Activated CD4-positive, alpha-beta T cell treated with anti-CD3 and anti-CD28 coated beads, Interleukin-2, amount 50 U/mL, for 16 hours (primary cell): ENCODE measurements at regions not wholly inside any gene's neighbourhood (a gene's known extent, or its start where the extent isn't known, plus 50 kb on each side); places are given as distances from the start of the nearest gene placed in this dataset.
"Not testable (repeated sequence)": the region's sequence is repeated elsewhere in the genome, so short reads cannot be mapped to it uniquely, and the experiment has no call there.

ENCODE experiments used
- DNase-seq: peaks from one replicate; pipeline ENCODE4 v3.0.0-alpha.2; 2020

DNA sequence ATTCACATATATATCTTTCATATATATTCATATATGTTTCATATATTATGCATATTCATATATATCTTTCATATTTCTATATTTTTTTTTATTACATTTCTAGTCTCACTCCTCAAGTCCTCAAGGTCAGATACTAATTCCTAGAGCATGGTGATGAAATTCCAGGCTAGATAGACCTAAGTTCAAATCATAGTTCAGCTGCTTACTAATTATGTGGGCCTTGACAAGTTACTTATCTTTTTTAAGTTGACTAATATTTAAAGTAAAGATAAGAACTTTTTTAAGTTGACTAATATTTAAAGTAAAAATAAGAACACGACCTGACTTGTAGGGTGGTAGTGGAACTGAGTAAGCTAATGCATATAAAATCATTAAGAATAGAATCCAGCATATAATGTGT, 495.6 kb upstream of the MAN1A1 start:
- DNase-seq: no peak

DNA sequence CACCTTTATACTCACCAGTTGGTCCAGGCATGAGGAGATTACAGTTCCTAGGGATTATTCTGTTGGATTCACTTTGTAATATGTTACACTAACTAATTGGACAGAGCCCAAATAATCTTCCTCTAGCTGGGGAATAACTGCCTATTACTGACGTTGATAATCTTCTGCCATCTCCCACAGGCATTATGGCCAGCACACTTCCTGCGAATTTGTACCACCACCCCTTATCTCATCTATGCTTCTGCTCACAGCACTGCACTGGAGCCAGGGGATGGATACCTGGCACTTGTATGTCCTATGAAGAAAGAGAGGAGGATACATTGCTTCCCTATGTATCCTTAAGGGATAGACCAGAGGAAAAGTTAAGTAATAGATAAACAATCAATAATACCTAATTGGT, 494.8 kb upstream of the MAN1A1 start:
- DNase-seq: no peak

DNA sequence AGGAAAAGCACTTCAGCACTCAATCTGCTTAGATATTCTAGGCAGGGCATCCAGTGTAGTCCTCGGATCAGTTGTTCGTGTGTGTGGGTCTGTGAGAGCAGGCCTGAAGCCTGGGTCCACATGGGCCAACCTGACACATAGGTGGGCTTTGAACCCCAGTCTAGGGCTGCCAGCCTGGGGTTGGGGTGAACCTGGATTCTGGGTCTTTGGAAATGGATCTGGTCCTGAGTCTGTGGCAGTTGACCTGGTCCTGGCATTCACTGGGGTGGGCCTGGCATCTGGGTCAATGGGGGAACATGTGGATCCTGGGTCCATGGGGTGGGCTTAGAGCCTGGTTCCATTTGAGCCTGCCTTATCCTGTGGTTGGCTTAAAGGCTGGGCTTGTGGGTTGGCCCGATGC, 492.6 kb upstream of the MAN1A1 start:
- DNase-seq: no peak

DNA sequence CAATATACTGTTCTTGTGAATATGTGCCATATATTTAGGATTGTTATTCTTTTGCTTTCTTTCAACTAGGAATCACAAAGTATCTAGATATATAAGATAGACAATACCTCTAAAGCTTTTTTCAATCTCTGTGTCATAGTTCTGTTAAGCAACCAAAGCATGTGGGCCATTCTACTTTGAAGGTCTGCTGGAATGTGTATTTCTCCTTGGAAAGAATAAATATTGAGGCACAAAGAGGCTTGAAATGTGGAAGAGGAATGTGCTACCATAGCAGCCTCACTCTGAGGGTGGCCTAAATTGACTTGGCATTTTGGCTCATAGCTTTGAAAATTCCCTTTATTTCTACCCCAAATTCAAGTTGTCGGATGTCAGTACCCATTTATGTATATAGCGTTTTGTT, 488.5 kb upstream of the MAN1A1 start:
- no peak for DNase-seq

DNA sequence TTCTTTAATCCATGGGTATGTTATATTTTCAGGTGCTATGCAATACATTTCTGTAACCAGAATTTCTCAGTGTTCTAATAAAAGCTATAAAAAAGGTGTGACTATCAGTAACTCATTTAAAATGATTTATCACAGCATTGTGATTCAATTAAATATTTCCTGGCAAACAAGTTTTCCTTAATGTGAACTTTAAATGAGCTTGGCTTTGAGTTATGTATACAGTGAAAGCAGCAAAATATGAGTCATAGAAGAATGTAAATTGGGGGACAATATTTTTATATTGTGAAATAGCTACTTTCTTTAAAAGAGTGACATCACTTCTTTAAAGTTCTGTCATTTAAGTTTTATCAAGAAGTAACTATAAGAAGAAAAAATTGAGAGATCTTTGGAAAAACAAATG, 484.9 kb upstream of the MAN1A1 start:
- no peak for DNase-seq

DNA sequence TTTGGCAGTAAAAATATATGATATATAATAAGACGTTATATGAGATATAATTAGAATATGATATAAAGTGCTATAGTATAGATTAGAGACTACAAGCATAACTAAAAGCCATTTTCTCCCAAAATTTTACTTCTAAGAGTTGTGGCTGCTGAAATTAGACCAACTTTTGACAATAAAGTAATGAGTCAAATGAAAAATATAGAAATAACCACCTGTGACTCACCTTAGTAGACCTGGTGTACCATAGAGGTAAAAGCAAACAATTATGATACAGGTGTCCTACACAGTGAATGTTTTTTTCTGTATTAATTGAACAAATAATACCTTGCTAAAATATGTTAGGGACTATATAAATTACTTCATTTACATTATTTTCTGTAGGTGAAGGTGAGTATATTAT, 482.9 kb upstream of the MAN1A1 start:
- no peak for DNase-seq

DNA sequence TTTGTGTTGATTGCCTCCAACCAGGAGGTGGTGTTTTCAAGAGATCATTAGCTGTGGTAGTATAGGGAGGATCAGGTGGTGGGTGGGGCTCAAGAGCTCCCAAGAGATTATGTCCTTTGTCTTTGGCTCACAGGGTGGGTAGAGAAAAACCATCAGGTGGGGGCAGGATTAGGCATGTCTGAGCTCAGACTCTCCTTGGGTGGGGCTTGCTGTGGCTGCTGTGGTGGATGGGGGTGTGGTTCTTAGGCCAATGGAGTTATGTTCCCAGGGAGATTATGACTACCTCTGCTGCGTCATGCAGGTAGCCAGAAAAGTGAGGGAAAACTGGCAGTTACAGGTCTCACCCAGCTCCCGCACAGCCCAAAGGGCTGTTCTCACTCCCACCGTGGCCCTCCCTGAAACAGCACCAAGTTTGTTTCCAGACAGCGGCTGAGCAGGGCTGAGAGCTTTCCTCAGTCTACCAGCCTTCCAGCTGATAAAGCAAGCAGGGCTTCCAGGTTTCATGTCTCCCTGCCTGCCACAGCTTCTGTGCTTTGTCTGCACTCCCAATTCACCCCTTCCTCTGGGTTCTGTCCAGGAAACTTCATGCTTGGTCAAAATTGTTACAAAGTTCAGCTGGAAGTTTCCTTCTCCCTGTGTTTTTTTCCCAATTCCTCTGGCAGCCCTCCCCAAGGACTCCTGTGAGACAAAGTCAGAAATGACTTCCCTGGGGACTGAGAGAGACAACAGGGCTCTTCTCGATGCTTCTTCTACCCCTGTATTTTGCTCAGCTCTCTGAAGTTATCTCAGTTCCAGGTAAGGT, 481.1 kb upstream of the MAN1A1 start:
- no peak for DNase-seq

DNA sequence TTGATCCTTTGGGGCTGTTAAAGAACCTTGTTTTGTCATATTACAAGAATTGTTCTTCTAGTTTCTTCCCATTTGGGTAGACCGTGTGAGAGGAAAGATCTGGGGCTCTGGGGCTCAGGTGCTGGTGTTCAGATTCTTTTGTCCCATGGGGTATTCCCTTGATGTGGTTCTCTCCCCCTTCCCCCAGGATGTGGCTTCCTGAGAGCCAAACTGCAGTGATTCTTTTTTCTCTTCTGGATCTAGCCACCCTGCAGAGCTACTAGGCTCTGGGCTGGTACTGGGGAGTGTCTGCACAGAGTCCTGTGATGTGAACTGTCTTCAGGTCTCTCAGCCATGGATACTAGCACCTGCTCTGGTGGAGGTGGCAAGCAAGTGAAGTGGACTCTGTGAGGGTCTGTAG, 480.5 kb upstream of the MAN1A1 start:
- no peak for DNase-seq

DNA sequence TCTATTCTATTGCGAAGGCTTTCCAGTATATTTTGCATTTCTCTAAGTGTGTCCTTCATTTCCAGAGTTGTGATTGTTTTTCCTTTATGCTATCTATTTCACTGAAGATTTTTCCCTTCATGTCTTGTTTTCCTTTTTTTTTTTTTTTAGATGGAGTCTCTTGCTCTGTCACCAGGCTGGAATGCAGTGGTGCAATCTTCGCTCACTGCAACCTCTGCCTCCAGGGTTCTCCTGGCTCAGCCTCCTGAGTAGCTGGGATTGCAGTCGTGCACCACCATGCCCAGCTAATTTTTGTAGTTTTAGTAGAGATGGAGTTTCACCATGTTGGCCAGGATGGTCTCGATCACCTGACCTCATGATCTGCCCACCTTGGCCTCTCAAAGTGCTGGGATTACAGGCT, 479.9 kb upstream of the MAN1A1 start:
- not testable (repeated sequence) for DNase-seq

DNA sequence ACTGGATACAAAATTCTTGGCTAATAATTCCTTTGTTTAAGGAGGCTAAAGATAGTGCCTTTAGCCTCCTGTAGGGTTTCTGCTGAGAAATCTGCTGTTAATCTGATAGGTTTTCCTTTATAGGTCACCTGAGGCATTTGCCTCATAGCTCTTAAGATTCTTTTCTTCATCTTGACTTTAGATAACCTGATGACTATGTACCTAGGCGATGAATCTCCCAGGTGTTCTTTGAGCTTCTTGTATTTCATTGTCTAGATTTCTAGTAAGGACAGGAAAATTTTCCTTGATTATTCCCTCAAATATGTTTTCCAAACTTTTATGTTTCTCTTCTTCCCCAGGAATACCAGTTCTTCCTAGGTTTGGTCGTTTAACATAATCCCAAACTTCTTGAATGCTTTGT, 479.4 kb upstream of the MAN1A1 start:
- DNase-seq: no peak

DNA sequence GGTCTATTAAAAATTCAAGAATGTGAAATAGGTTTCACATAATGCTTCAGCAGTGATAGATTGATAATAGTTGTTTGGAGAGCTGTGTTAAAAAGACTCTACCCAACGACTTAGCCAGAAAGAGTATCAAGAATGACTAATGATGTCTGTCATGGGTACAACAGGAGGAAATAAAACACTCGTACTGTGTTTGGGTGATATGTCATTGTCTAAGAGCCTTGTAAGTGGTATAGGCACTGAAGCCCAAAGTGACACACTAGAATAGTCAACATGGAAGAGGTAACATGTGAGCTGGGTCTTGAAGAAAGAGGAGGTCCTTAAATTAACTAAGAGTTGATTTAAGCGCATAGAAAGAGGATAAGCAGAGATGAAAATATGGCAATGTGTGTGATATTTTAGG, 471.8 kb upstream of the MAN1A1 start:
- no peak for DNase-seq

DNA sequence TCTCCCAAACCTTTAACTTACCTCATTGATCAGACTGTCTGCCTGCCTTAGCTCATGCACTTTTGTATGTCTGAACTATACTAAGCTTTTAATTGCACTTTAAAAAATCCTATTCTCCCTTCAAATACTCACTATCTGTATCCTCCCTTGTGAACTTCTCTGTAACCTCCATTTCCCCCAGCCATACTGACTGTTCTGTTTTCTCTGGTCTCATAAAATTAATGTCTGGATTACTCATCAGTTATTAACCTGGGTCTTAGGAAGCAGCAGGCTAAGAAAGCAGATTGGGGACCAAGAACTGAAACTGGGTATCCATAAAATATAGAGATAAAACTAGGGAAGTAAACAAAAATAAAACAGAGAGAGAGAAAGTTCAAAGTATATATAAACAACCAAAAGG, 469.3 kb upstream of the MAN1A1 start:
- DNase-seq: no peak

DNA sequence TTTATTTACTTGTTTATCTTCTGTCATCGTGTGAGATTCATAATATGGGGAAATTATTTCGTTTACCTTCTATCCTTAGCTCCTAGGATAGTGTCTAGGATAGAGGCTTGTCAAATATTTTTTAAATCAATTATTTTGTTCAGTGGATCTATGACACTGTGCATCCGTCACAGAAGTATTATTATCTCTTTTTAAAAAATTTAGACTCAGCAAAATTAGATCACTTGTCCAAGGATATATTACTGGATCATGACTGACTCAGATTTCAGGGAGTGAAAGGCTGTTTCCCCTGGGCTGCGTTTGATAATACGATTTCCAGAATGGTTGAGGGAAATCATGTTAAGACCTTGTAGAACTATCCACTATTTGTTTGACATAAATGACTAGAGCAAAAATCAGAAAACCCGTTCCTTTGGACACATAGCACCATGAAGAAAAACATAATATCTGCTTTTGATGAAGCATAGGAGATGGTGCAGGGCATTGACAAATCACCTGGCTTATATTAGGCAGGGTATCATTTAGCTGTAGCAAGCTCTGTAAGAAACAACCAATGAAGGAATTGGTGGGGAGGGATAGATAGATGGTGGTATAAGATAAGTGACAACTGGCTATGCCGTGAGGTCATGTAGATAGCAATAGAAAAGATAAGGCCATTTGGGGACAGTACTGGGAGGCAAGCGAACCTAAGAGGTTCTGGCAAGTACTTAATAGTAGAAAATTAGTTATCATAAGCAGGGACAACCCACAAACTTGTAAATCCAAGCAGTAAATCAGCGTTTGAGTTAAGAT, 465.2 kb upstream of the MAN1A1 start:
- no peak for DNase-seq

DNA sequence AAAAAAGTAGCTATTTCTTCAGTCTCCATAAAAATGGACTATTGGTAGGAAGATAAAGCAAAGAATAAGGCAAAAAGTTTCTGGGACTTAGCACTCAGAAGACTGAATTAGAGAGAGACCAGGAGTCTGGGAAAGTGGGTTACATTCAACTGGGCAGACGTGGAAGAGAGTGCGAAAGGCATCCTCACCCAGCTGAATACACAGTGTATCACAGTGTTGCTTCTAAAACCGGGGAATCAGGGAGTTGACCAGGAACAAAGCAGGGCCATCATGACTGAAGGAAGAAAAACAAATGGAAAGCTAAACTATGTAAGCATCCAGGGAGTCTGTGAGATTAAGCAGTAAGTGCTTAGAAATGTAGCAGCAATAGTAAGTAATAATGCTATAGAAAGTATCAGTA, 452.9 kb upstream of the MAN1A1 start:
- no peak for DNase-seq

DNA sequence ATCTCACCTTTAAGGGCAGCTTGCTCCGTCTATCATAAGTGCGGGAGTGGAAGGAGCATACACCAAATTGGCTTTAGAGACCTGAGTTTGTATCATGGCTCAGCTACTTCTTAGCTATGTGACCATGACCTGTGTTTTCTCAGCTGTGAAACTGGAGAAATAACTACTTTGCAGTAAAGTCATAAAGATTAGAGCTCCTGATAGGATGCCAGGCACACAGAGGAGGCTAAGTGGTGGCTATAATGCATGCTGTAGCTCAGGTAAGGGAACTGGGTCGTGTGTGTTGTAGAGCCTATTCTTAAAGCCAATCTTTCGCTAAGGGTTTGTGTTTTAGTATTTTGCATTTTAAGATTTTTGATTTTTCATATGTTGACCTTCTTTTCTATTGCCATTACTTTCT, 451.5 kb upstream of the MAN1A1 start:
- no peak for DNase-seq

DNA sequence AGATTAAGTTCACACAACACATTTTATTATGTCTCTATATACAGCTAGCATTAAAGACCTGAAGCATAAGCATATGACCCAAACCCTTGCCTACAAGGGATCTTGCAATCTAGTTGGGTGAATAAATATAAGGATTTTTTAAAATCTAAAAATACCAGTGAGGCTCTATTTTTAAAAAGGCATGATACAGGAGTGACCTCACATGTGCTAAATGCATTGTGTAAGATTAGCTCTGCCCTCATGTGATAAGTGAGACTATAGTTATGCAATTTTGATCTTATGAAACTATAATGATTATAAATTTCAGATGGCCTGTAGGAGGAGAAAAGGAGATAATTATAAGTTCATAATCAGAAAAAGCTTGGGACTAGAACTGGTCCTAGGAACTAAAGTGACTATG, 451.0 kb upstream of the MAN1A1 start:
- no peak for DNase-seq

DNA sequence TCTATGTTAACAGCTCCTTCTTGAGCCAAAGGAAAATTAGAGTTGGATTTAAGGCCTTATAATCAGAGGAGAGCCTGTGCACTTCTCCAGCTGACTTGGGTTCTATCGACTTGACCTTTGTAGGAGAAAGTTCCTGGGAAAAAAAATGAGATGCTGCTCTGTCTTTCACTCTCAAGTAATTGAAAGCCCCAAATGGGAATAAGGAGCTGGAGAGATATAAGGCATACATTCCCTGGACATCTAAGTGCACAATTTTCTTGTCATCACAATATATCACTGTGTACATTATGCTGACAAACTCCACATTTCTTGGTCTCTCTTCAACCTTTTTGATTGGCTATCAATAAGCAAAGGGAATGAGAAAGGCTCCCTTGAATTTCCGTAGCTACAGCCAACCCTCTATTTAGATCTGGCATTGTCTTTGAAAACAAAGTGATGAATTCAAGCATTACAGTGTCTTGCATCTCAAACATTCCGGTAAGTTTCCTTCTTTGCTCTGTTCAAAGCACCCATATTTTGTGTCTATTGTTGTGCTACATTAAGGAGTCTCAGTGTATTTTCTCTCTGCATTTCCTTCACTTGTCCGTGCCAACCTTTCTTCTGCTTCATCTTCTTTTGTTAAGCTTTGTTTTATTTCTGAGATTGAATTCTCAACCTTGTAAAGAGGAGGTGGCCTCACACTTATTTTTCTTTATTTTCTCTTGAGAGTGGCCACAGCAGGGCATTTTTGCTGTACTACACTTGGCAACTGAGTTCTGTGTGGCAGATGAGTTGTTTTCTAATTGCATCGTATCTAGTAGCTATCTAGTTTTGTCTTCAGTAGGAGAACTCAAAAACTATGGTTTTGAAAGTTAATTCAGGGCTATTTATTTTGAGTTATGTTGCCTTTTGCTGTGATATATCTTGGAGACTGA, 450.3 kb upstream of the MAN1A1 start:
- no peak for DNase-seq

DNA sequence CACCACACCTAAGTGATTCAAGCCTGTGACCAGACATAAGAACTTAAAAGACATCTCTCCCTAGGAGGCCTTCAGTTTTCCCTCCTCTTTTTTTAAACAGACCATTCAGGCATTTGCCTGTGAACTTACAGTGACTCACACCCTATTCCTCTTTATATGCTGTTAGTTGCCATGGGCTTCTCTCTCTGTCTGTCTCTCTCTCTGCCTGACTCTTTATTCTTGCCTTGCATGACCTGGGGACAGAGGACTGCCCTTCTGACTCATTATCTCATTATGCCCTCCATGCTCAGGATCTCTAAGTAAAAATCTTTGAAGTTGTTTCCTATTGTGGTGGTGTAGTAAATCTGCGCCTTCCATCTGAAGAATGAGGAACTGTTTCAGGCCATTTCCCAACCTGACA, 442.2 kb upstream of the MAN1A1 start:
- DNase-seq: no peak

DNA sequence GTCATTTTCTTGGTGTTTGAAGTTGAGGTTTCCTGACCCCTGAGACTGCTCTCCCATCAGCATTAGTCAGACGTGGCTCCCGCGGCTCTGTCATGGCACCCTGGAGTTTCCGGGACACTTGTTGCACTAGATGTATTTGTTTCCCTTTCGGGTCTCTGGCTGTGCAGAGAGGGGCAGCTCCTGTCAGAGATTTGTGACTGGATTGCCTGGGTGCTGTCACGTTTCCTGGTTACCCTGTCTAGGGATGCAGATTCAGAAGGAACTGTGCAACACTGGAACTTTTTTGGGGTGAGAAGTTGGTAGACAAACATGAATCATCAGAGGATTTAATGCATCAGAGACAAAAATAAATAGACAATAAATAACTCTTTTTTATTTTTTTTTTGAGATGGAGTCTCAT, 431.8 kb upstream of the MAN1A1 start:
- DNase-seq: no peak

DNA sequence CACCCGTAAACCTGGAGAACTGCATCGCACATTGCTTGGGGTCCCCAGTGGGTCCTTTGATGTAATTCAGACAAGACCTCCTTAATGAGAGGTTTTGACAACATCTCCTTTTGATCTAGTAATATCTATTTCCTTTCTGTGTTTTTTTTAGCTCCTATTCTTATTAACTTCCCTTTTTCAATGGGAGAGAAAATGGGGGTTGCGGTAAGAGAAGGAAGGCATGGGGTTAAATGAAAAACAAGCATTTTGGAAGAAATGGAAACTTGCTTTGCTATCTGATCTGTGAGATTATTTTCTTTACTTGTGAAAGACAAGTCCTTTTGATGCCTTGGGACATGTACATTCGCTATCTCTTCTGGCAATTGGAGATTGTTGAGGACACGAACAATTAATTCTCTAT, 418.6 kb upstream of the MAN1A1 start:
- DNase-seq: no peak

DNA sequence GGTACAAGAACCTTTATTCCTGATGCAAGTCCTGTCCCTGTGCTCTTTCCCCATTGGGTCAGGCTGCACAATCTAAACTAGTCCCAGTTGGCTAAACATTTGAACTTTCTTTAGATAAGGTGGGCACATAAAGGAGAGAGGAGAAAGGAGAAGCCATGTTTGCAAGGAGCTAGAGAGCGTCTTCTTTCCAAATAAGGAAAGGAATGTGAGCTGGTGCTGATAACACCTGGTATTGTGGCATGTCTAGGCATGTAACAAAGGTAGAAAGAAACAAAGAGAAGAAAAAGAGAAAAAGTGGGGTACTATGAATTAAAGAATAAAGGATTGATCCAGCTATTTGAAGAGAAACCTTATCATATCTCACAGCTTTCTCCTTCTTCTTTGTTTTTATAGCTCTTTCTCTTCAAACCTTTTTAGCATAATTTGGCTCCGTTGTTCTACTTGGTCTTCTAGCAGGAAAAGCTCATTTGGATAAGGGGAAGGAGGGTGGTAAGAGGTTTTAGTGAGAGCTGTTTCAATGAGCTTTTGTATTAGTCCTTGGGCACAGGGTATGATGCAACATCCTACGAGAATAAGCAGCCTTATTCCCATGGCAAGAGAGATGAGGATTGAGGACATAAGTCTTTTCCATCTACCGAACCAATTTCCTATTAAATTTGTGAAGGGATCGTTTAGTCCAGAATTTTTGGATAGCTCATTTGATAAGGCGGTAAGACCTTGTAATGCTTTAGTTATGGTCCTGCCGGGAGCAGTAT, 415.5 kb upstream of the MAN1A1 start:
- DNase-seq: no peak

DNA sequence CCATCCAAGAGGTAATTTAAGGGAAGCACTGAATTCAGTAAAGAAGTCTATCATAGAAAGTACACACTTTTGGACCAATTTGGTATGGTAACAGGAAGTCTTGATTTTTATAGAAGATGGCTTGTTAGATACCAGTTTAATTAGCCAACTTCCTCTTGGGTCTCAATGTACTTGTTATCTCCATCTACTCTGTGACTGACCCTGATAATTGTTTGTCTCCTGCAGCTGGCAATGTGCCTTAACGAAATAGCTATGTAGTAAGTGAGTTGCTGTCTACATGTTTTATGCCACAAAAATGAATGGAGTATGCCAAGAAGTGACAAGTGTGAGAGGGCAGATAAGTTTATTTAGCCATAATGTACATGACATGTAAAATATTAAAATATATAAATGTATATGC, 410.5 kb upstream of the MAN1A1 start:
- DNase-seq: no peak

DNA sequence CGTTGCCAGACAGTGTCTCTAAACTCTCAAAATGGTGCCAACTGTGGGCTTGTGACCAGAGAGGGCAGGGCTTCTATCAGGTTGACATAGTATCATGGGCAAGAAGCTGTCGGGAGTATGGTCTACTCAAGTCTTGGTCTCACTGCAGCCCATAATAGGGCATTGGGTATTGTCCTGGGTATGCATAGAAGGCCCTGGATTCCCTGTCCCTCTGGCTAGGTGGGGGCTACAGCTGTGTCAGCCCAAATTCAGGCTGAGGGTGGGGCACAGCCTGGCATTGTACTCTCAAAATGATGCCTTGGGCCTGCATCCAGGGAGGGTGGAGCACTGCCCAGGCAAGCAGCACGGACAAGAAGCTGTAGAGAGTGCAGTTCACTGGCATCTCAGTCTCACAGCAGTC, 408.8 kb upstream of the MAN1A1 start:
- no peak for DNase-seq
